ENCODE measurements at regions not wholly inside any gene's neighbourhood (a gene's known extent, or its start where the extent isn't known, plus 50 kb on each side); places are given as distances from the start of the nearest gene placed in this dataset.

GRCh38 chr13:73943965-73944233 lies 190.3 kb downstream of the KLF12 start:
- H3K27me3 ChIP-seq, result no peaks in the 10 kb centered on the region
- H3K36me3 ChIP-seq (replicated peaks in 1 of 2; ENCODE audit: insufficient read depth in 1 of 2, low read depth in 2 of 2), result no peaks in the 10 kb centered on the region
- no peak overlapping the region for H3K4me3 ChIP-seq
- TF ChIP-seq POLR2A (IDR thresholded peaks at IDR 0.05) (no peak), CTCF (IDR thresholded peaks at IDR 0.05) (no peak)
- 45 to 59% methylated on average over 1 of the region's 1 CpG for WGBS, 2 donors
- no peak for ATAC-seq
- no peak overlapping the region for H3K27ac ChIP-seq
- intact Hi-C loops (cut with DNase I), result no loop called here
- DNase-seq, result no peak
- no peaks in the 10 kb centered on the region for H3K4me1 ChIP-seq
- no peaks in the 10 kb centered on the region for H3K9me3 ChIP-seq

- intact Hi-C loops (cut with DNase I), result no loop called here
- no peaks in the 10 kb centered on the region for H3K36me3 ChIP-seq (replicated peaks in 1 of 2; ENCODE audit: insufficient read depth in 1 of 2, low read depth in 2 of 2)
- ATAC-seq (no peak), DNase-seq (no peak)
- H3K27me3 ChIP-seq, result no peaks in the 10 kb centered on the region
- no peak for TF ChIP-seq POLR2A (IDR thresholded peaks at IDR 0.05)
- TF ChIP-seq CTCF (IDR thresholded peaks at IDR 0.05), result no peak
- WGBS, 2 donors, result 69 to 71% methylated on average over 4 of the region's 4 CpGs
- H3K9me3 ChIP-seq, result no peaks in the 10 kb centered on the region
- H3K4me3 ChIP-seq, result no peak overlapping the region
- H3K4me1 ChIP-seq, result no peaks in the 10 kb centered on the region
- no peak overlapping the region for H3K27ac ChIP-seq
Observed at GRCh38 chr13:73943137-73943964, 190.9 kb downstream of the KLF12 start.

DNA sequence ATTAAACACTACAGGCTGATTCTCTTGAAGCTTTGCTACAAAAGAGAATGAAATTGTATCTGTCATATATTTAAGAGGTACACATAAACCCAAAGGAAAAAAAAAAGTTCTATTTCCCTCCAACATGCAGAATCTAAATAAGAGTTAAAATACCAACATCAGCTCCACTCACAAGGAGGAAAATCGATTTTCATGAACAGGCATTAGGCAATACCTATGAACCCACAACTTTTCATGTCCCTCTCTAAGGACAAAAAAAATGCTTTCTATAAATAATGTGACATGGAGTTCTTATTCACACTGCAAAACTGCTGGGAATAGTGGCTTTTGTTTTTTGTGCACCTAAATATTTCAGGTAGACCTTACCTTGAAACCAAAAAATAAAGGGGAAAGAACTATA lies 192.5 kb downstream of the KLF12 start:
- Histone ChIP-seq H3K4me1 (no peaks in the 10 kb centered on the region), H3K27ac (no peak overlapping the region), H3K4me3 (no peak overlapping the region), H3K9me3 (no peaks in the 10 kb centered on the region), H3K27me3 (no peaks in the 10 kb centered on the region), H3K36me3 (replicated peaks in 1 of 2; ENCODE audit: insufficient read depth in 1 of 2, low read depth in 2 of 2) (no peaks in the 10 kb centered on the region)
- 26 to 34% methylated on average over 1 of the region's 1 CpG for WGBS, 2 donors
- ATAC-seq, result no peak
- TF ChIP-seq CTCF (IDR thresholded peaks at IDR 0.05), result no peak
- TF ChIP-seq POLR2A (IDR thresholded peaks at IDR 0.05), result no peak
- DNase-seq, result no peak
- intact Hi-C loops (cut with DNase I), result no loop called here

GRCh38 chr13:73940098-73940497 lies 194.1 kb downstream of the KLF12 start:
- H3K36me3 ChIP-seq (replicated peaks in 1 of 2; ENCODE audit: insufficient read depth in 1 of 2, low read depth in 2 of 2), result no peaks in the 10 kb centered on the region
- H3K27me3 ChIP-seq, result no peaks in the 10 kb centered on the region
- 77 to 81% methylated on average over 7 of the region's 7 CpGs for WGBS, 2 donors
- no peak for DNase-seq
- TF ChIP-seq CTCF (IDR thresholded peaks at IDR 0.05) (no peak), POLR2A (IDR thresholded peaks at IDR 0.05) (no peak)
- H3K4me1 ChIP-seq, result no peaks in the 10 kb centered on the region
- ATAC-seq, result no peak
- intact Hi-C loops (cut with DNase I), result no loop called here
- H3K9me3 ChIP-seq, result no peaks in the 10 kb centered on the region
- no peak overlapping the region for H3K4me3 ChIP-seq
- no peak overlapping the region for H3K27ac ChIP-seq

DNA sequence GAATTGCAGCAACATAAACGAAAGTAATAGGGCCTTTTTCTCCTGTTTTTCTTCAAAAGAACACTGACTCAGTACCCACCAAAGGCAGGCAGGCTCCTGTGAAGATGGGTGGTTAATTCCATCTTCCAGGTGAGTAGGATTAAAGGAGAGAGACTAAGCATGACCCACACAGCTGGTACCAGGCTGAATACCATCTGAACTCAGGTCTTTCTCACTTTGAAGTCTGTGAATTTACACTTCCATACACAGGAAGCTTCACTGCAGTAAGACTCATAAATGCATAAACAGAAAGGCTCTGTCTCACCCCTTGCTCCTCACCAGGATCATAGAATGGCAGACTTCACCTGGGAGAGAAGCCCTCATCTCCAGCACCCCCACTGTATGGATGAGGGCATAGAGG lies 194.6 kb downstream of the KLF12 start:
- Histone ChIP-seq H3K27ac (no peak overlapping the region), H3K4me3 (no peak overlapping the region), H3K4me1 (no peaks in the 10 kb centered on the region), H3K27me3 (no peaks in the 10 kb centered on the region), H3K9me3 (no peaks in the 10 kb centered on the region), H3K36me3 (replicated peaks in 1 of 2; ENCODE audit: insufficient read depth in 1 of 2, low read depth in 2 of 2) (no peaks in the 10 kb centered on the region)
- 44 to 62% methylated on average over 1 of the region's 1 CpG for WGBS, 2 donors
- TF ChIP-seq POLR2A (IDR thresholded peaks at IDR 0.05), result no peak
- no peak for TF ChIP-seq CTCF (IDR thresholded peaks at IDR 0.05)
- ATAC-seq, result no peak
- intact Hi-C loops (cut with DNase I), result no loop called here
- no peak for DNase-seq

Measured in body of pancreas (tissue), 4 donors.